ENCODE measurements at regions not wholly inside any gene's neighbourhood (a gene's known extent, or its start where the extent isn't known, plus 50 kb on each side); places are given as distances from the start of the nearest gene placed in this dataset.

- DNase-seq (peak in 3 of 4 donors; percentile 40 to 76 (median 72)), ATAC-seq (peak; percentile 98)
- H3K4me3 ChIP-seq = no peak overlapping the region
- H3K4me1 ChIP-seq = no peaks in the 10 kb centered on the region
- H3K36me3 ChIP-seq = no peaks in the 10 kb centered on the region
- H3K27me3 ChIP-seq = peaks cover 0 to 3% of the 10 kb centered on the region in 2 donors
- TF ChIP-seq CTCF (IDR thresholded peaks at IDR 0.05) = no peak
- H3K27ac ChIP-seq = no peak overlapping the region
- intact Hi-C loops (cut with DNase I) = no loop called here
- peaks cover 0 to 3% of the 10 kb centered on the region in 2 donors for H3K9me3 ChIP-seq
Observed at GRCh38 chr7:108637049-108637621, 67.5 kb downstream of the DNAJB9 start.

- ATAC-seq (no peak), DNase-seq (peak in 2 of 4 donors; percentile 37 to 44)
- H3K4me3 ChIP-seq = no peak overlapping the region
- intact Hi-C loops (cut with DNase I) = no loop called here
- peaks cover 0 to 9% of the 10 kb centered on the region in 2 donors for H3K27me3 ChIP-seq
- no peak overlapping the region for H3K27ac ChIP-seq
- H3K36me3 ChIP-seq = no peaks in the 10 kb centered on the region
- no peak for TF ChIP-seq CTCF (IDR thresholded peaks at IDR 0.05)
- no peaks in the 10 kb centered on the region for H3K9me3 ChIP-seq
- no peaks in the 10 kb centered on the region for H3K4me1 ChIP-seq
Observed at GRCh38 chr7:108642126-108642525, 72.5 kb downstream of the DNAJB9 start.

- DNase-seq (no peak), ATAC-seq (no peak)
- intact Hi-C loops (cut with DNase I) = no loop called here
- H3K27ac ChIP-seq = no peak overlapping the region
- no peaks in the 10 kb centered on the region for H3K36me3 ChIP-seq
- no peaks in the 10 kb centered on the region for H3K9me3 ChIP-seq
- peaks cover 0 to 9% of the 10 kb centered on the region in 2 donors for H3K27me3 ChIP-seq
- no peak overlapping the region for H3K4me3 ChIP-seq
- TF ChIP-seq CTCF (IDR thresholded peaks at IDR 0.05) = no peak
- no peaks in the 10 kb centered on the region for H3K4me1 ChIP-seq
Observed at GRCh38 chr7:108643136-108643535, 73.5 kb downstream of the DNAJB9 start.

- no peaks in the 10 kb centered on the region for H3K4me1 ChIP-seq
- no peak for TF ChIP-seq CTCF (IDR thresholded peaks at IDR 0.05)
- H3K9me3 ChIP-seq = no peaks in the 10 kb centered on the region
- intact Hi-C loops (cut with DNase I) = no loop called here
- ATAC-seq (no peak), DNase-seq (no peak)
- H3K27ac ChIP-seq = no peak overlapping the region
- no peak overlapping the region for H3K4me3 ChIP-seq
- no peaks in the 10 kb centered on the region for H3K36me3 ChIP-seq
- no peaks in the 10 kb centered on the region for H3K27me3 ChIP-seq
Observed at GRCh38 chr7:108648989-108649388, 79.3 kb downstream of the DNAJB9 start.

GRCh38 chr7:108650467-108650866 is 80.8 kb downstream of the DNAJB9 start:
- intact Hi-C loops (cut with DNase I) = no loop called here
- DNase-seq (no peak), ATAC-seq (peak; percentile 64)
- no peaks in the 10 kb centered on the region for H3K36me3 ChIP-seq
- no peak overlapping the region for H3K27ac ChIP-seq
- H3K27me3 ChIP-seq = no peaks in the 10 kb centered on the region
- H3K9me3 ChIP-seq = no peaks in the 10 kb centered on the region
- TF ChIP-seq CTCF (IDR thresholded peaks at IDR 0.05) = no peak
- no peak overlapping the region for H3K4me3 ChIP-seq
- H3K4me1 ChIP-seq = no peaks in the 10 kb centered on the region
